Neural crest cell (in vitro differentiated cells): ENCODE measurements at regions not wholly inside any gene's neighbourhood (a gene's known extent, or its start where the extent isn't known, plus 50 kb on each side); places are given as distances from the start of the nearest gene placed in this dataset.

Source experiments
- DNase-seq: peaks from one replicate; pipeline ENCODE4 v3.0.0; 2021; ENCODE audit warnings: low read depth, mixed read lengths, low spot score
- H3K27ac Mint-ChIP-seq: one replicate; pipeline ENCODE4 v1.8.0; 2021; ENCODE audit warnings: mild to moderate bottlenecking, mixed read lengths; ENCODE audit not compliant: unreplicated experiment
- H3K27me3 Mint-ChIP-seq: 2 replicates; pipeline ENCODE4 v1.8.0; 2021; ENCODE audit warnings: low read depth, mild to moderate bottlenecking, mixed read lengths
- H3K36me3 Mint-ChIP-seq: 2 replicates; pipeline ENCODE4 v1.8.0; 2021; ENCODE audit warnings: low read depth, mild to moderate bottlenecking, mixed read lengths
- H3K4me1 Mint-ChIP-seq: 2 replicates; pipeline ENCODE4 v1.8.0; 2021; ENCODE audit warnings: mixed read lengths
- H3K4me3 Mint-ChIP-seq: one replicate; pipeline ENCODE4 v1.8.0; 2021; ENCODE audit warnings: mild to moderate bottlenecking, mixed read lengths
- H3K9me3 Mint-ChIP-seq: 2 replicates; pipeline ENCODE4 v1.8.0; 2021; ENCODE audit warnings: mixed read lengths
- CTCF ChIP-seq: fragments of 200-600 bp; sonication (generic); conservative IDR thresholded peaks from 2 replicates; pipeline ENCODE4 v1.5.0; 2021; ENCODE audit warnings: antibody characterized with exemption, mild to moderate bottlenecking

- no peak for DNase-seq
- Mint-ChIP-seq H3K9me3 (no peaks in the 10 kb centered on the region), H3K4me3 (no peak overlapping the region), H3K36me3 (no peaks in the 10 kb centered on the region), H3K27me3 (no peaks in the 10 kb centered on the region), H3K27ac (no peak overlapping the region), H3K4me1 (peaks cover 14% of the 10 kb centered on the region)
- TF ChIP-seq CTCF: no peak
Measured at GRCh38 chr2:145021962-145022665, 502.2 kb upstream of the ZEB2 start.

- H3K9me3 Mint-ChIP-seq: peaks cover 3% of the 10 kb centered on the region
- peaks cover 17% of the 10 kb centered on the region for H3K4me1 Mint-ChIP-seq
- no peaks in the 10 kb centered on the region for H3K27me3 Mint-ChIP-seq
- H3K27ac Mint-ChIP-seq: no peak overlapping the region
- H3K4me3 Mint-ChIP-seq: no peak overlapping the region
- TF ChIP-seq CTCF: no peak
- no peaks in the 10 kb centered on the region for H3K36me3 Mint-ChIP-seq
- DNase-seq: no peak
Measured at GRCh38 chr2:145020694-145021093, 500.8 kb upstream of the ZEB2 start.

GRCh38 chr2:145020139-145020538, 500.2 kb upstream of the ZEB2 start:
- Mint-ChIP-seq H3K9me3 (peaks cover 3% of the 10 kb centered on the region), H3K4me3 (no peak overlapping the region), H3K27me3 (no peaks in the 10 kb centered on the region), H3K36me3 (no peaks in the 10 kb centered on the region), H3K27ac (no peak overlapping the region), H3K4me1 (peaks cover 22% of the 10 kb centered on the region)
- TF ChIP-seq CTCF: no peak
- no peak for DNase-seq

GRCh38 chr2:145018502-145018901, 498.6 kb upstream of the ZEB2 start:
- Mint-ChIP-seq H3K27me3 (no peaks in the 10 kb centered on the region), H3K9me3 (peaks cover 3% of the 10 kb centered on the region), H3K27ac (no peak overlapping the region), H3K4me3 (no peak overlapping the region), H3K36me3 (no peaks in the 10 kb centered on the region), H3K4me1 (peaks cover 22% of the 10 kb centered on the region)
- no peak for TF ChIP-seq CTCF
- DNase-seq: no peak

GRCh38 chr2:145017149-145017548, 497.2 kb upstream of the ZEB2 start:
- H3K27me3 Mint-ChIP-seq: no peaks in the 10 kb centered on the region
- H3K27ac Mint-ChIP-seq: no peak overlapping the region
- DNase-seq: no peak
- peaks cover 3% of the 10 kb centered on the region for H3K9me3 Mint-ChIP-seq
- H3K4me3 Mint-ChIP-seq: no peak overlapping the region
- no peaks in the 10 kb centered on the region for H3K36me3 Mint-ChIP-seq
- peaks cover 25% of the 10 kb centered on the region for H3K4me1 Mint-ChIP-seq
- TF ChIP-seq CTCF: no peak
